Spleen (tissue), 11 donors: ENCODE measurements at regions not wholly inside any gene's neighbourhood (a gene's known extent, or its start where the extent isn't known, plus 50 kb on each side); places are given as distances from the start of the nearest gene placed in this dataset.

Source experiments
- DNase-seq: peaks from one replicate; pipeline ENCODE4 v3.0.0-alpha.2; 2020
- H3K27ac ChIP-seq, 8 donors: fragments of 200-600 bp; sonication (generic) in 7 of 8; 1 replicate in 4 of 8; 2 replicates in 4 of 8; pipeline versions ENCODE4 v1.5.0 to v1.8.0; 2016 to 2021; ENCODE audit warnings: inconsistent platforms in 4 of 8, mild to moderate bottlenecking in 4 of 8, moderate library complexity in 1 of 8
- H3K27me3 ChIP-seq, 7 donors: fragments of 200-600 bp; sonication (generic) in 6 of 7; replicated peaks in 1 of 7; 1 replicate in 4 of 7; 2 replicates in 3 of 7; pipeline versions ENCODE4 v1.5.0 to v1.8.0; 2016 to 2021; ENCODE audit warnings: inconsistent platforms in 3 of 7, mild to moderate bottlenecking in 1 of 7
- H3K36me3 ChIP-seq, 6 donors: fragments of 200-600 bp; sonication (generic) in 5 of 6; 1 replicate in 4 of 6; 2 replicates in 2 of 6; pipeline versions ENCODE4 v1.5.0 to v1.8.0; 2016 to 2021; ENCODE audit warnings: inconsistent platforms in 2 of 6
- H3K4me1 ChIP-seq, 6 donors: fragments of 200-600 bp; sonication (generic) in 5 of 6; 1 replicate in 3 of 6; 2 replicates in 3 of 6; pipeline versions ENCODE4 v1.5.0 to v1.8.0; 2016 to 2021; ENCODE audit warnings: inconsistent platforms in 3 of 6
- H3K4me3 ChIP-seq, 8 donors: fragments of 200-600 bp; sonication (generic) in 7 of 8; 1 replicate in 4 of 8; 2 replicates in 4 of 8; pipeline versions ENCODE4 v1.5.0 to v1.8.0; 2016 to 2021; ENCODE audit warnings: inconsistent platforms in 4 of 8, mild to moderate bottlenecking in 4 of 8, moderate library complexity in 2 of 8
- H3K9me3 ChIP-seq, 8 donors: fragments of 200-600 bp; sonication (generic) in 7 of 8; 1 replicate in 4 of 8; 2 replicates in 4 of 8; pipeline versions ENCODE4 v1.5.0 to v1.8.0; 2016 to 2021; ENCODE audit warnings: inconsistent platforms in 4 of 8
- CTCF ChIP-seq, 11 experiments: fragments of 200-600 bp in 7 of 11; fragments of 450-650 bp in 4 of 11; sonication (generic) in 4 of 11; IDR thresholded peaks in 8 of 11; conservative IDR thresholded peaks in 3 of 11; 1 replicate in 7 of 11; 2 replicates in 4 of 11; pipeline versions ENCODE4 v1.4.0 to v1.8.0; 2016 to 2021; ENCODE audit warnings: antibody characterized with exemption in 11 of 11, inconsistent platforms in 4 of 11, mild to moderate bottlenecking in 1 of 11
- POLR2A ChIP-seq, 3 donors: fragments of 450-650 bp; IDR thresholded peaks; one replicate each; pipeline ENCODE4 v1.5.1; 2017; ENCODE audit warnings: antibody characterized with exemption in 3 of 3, mild to moderate bottlenecking in 1 of 3
- POLR2AphosphoS5 ChIP-seq, 3 donors: sonication (generic); formaldehyde crosslinking; IDR thresholded peaks; one replicate each; pipeline ENCODE4 v1.5.1; 2017; ENCODE audit warnings: antibody characterized with exemption in 3 of 3
- WGBS, 5 donors: extraction: QIAGEN DNeasy Blood & Tissue Kit in 3 of 5; methylation state at CpG; one replicate each; pipeline versions ENCODE4 v1.1.5 to v1.1.7; 2013 to 2018; 5-methylcytosine and 5-hydroxymethylcytosine counted together
- intact Hi-C: fragments of 100-400 bp; cut with DNase I; formaldehyde crosslinking; loops from one replicate; pipeline ENCODE4 v1.15.0; 2023; ENCODE audit warnings: low total_unique reads
- donor health status: healthy with polysubstance abuse.
- donor health status: DM: no; HTN: no; CAD: no; lungs with moderate emphysema.
- donor health status: DM: no; HTN: no; CAD: no.
- donor health status: Bipolar disorder and iron deficiency.
- donor health status: healthy.
- donor health status: DM: no; HTN: no; CAD: no.
- donor health status: DM: yes; HTN: yes; CAD: no.

- WGBS, 5 donors = 70 to 88% (median 84%) methylated on average over 2 of the region's 2 CpGs
- Histone ChIP-seq H3K9me3 (peaks cover 0 to 3% (median 0%) of the 10 kb centered on the region in 8 donors), H3K27me3 (no peaks in the 10 kb centered on the region), H3K4me3 (no peak overlapping the region), H3K4me1 (no peaks in the 10 kb centered on the region), H3K27ac (no peak overlapping the region), H3K36me3 (no peaks in the 10 kb centered on the region)
- no peak for DNase-seq
- no peak for TF ChIP-seq POLR2AphosphoS5 (IDR thresholded peaks at IDR 0.05)
- no peak for TF ChIP-seq CTCF (IDR thresholded peaks at IDR 0.05 in 8 of 11, conservative IDR thresholded peaks at IDR 0.05 in 3 of 11)
- TF ChIP-seq POLR2A (IDR thresholded peaks at IDR 0.05) = no peak
- intact Hi-C loops = no loop called here
Measured at GRCh38 chr4:45663628-45664081, 460.2 kb downstream of the GABRG1 start.

- no peaks in the 10 kb centered on the region for H3K4me1 ChIP-seq
- no peak for DNase-seq
Measured at GRCh38 chr4:45663003-45663402, 460.9 kb downstream of the GABRG1 start.

GRCh38 chr4:45661893-45662292 is 462.0 kb downstream of the GABRG1 start:
- no peak for DNase-seq
- intact Hi-C loops = no loop called here
- WGBS, 5 donors = 67 to 82% (median 71%) methylated on average over 3 of the region's 3 CpGs
- H3K27ac ChIP-seq = no peak overlapping the region
- no peak overlapping the region for H3K4me3 ChIP-seq
- H3K27me3 ChIP-seq = no peaks in the 10 kb centered on the region
- TF ChIP-seq POLR2A (IDR thresholded peaks at IDR 0.05) = no peak
- TF ChIP-seq POLR2AphosphoS5 (IDR thresholded peaks at IDR 0.05) = no peak
- no peak for TF ChIP-seq CTCF (IDR thresholded peaks at IDR 0.05 in 8 of 11, conservative IDR thresholded peaks at IDR 0.05 in 3 of 11)
- H3K4me1 ChIP-seq = no peaks in the 10 kb centered on the region
- H3K9me3 ChIP-seq = peaks cover 0 to 3% (median 0%) of the 10 kb centered on the region in 8 donors
- H3K36me3 ChIP-seq = no peaks in the 10 kb centered on the region

More at GRCh38 chr4:45663003-45663402, 460.9 kb downstream of the GABRG1 start:
- Histone ChIP-seq H3K27me3 (no peaks in the 10 kb centered on the region), H3K4me3 (no peak overlapping the region), H3K36me3 (no peaks in the 10 kb centered on the region), H3K9me3 (peaks cover 0 to 3% (median 0%) of the 10 kb centered on the region in 8 donors), H3K27ac (no peak overlapping the region)
- intact Hi-C loops = no loop called here
- 55 to 75% (median 68%) methylated on average over 1 of the region's 1 CpG for WGBS, 5 donors
- no peak for TF ChIP-seq POLR2A (IDR thresholded peaks at IDR 0.05)
- no peak for TF ChIP-seq POLR2AphosphoS5 (IDR thresholded peaks at IDR 0.05)
- TF ChIP-seq CTCF (IDR thresholded peaks at IDR 0.05 in 8 of 11, conservative IDR thresholded peaks at IDR 0.05 in 3 of 11) = no peak

GRCh38 chr4:45650545-45650944 is 473.3 kb downstream of the GABRG1 start:
- intact Hi-C loops = no loop called here
- no peaks in the 10 kb centered on the region for H3K36me3 ChIP-seq
- WGBS, 5 donors = 75 to 97% (median 83%) methylated on average over 1 of the region's 1 CpG

More at GRCh38 chr4:45650545-45650944, 473.3 kb downstream of the GABRG1 start:
- Histone ChIP-seq H3K9me3 (no peaks in the 10 kb centered on the region), H3K27ac (no peak overlapping the region), H3K4me1 (no peaks in the 10 kb centered on the region), H3K4me3 (no peak overlapping the region), H3K27me3 (no peaks in the 10 kb centered on the region)
- no peak for DNase-seq
- TF ChIP-seq CTCF (IDR thresholded peaks at IDR 0.05 in 8 of 11, conservative IDR thresholded peaks at IDR 0.05 in 3 of 11) (no peak), POLR2A (IDR thresholded peaks at IDR 0.05) (no peak), POLR2AphosphoS5 (IDR thresholded peaks at IDR 0.05) (no peak)
